ENCODE measurements at regions not wholly inside any gene's neighbourhood (a gene's known extent, or its start where the extent isn't known, plus 50 kb on each side); places are given as distances from the start of the nearest gene placed in this dataset.

GRCh38 chr5:31033295-31033694, 160.2 kb upstream of the CDH6 start:
- H3K4me1 Mint-ChIP-seq = no peaks in the 10 kb centered on the region
- H3K4me3 Mint-ChIP-seq = no peak overlapping the region
- Histone ChIP-seq H4K20me1 (replicated peaks; ENCODE audit: insufficient read depth) (no peaks in the 10 kb centered on the region), H3K79me2 (replicated peaks; ENCODE audit: insufficient read depth) (no peaks in the 10 kb centered on the region), H3K9me2 (ENCODE audit: insufficient read depth) (peaks cover 4% of the 10 kb centered on the region; the same call in 1 of the 2 replicates), H3K4me1 (ENCODE audit: insufficient read depth) (no peaks in the 10 kb centered on the region), H3K27ac (ENCODE audit: low read depth) (no peak overlapping the region), H2AFZ (no peak overlapping the region), H3K36me3 (ENCODE audit: insufficient read depth) (no peaks in the 10 kb centered on the region), H3F3A (replicated peaks; ENCODE audit: low read depth) (no peaks in the 10 kb centered on the region), H3K27me3 (ENCODE audit: insufficient read depth) (no peaks in the 10 kb centered on the region), H3K4me3 (no peak overlapping the region), H3K4me2 (no peak overlapping the region)
- ATAC-seq = no peak
- no peak for TF ChIP-seq ZNF114 (CRISPR knock-in tag; IDR thresholded peaks at IDR 0.05)
- no peak for TF ChIP-seq JUNB (IDR thresholded peaks at IDR 0.05; ENCODE audit: unreplicated experiment)
- TF ChIP-seq REST (IDR thresholded peaks at IDR 0.05; ENCODE audit: unreplicated experiment) = no peak
- TF ChIP-seq STAT1 (IDR thresholded peaks at IDR 0.05; ENCODE audit: unreplicated experiment) = no peak
- TF ChIP-seq CREB1 (CRISPR knock-in tag; IDR thresholded peaks at IDR 0.05; ENCODE audit: low read depth) = no peak
- TF ChIP-seq CTCF (conservative IDR thresholded peaks at IDR 0.05; ENCODE audit: low read depth in 2 of 2) = no peak
- TF ChIP-seq POLR2AphosphoS5 (IDR thresholded peaks at IDR 0.05; ENCODE audit: low read depth) = no peak
- no peak for TF ChIP-seq ZNF331 (CRISPR knock-in tag; IDR thresholded peaks at IDR 0.05; ENCODE audit: low read depth)
- TF ChIP-seq EZH2 (IDR thresholded peaks at IDR 0.05; ENCODE audit: low read depth, unreplicated experiment) = no peak
- no peak for TF ChIP-seq EZH2phosphoT487 (IDR thresholded peaks at IDR 0.05; ENCODE audit: unreplicated experiment)
- no peak for TF ChIP-seq NANOG (IDR thresholded peaks at IDR 0.05; ENCODE audit: borderline replicate concordance)
- TF ChIP-seq ZNF462 (CRISPR knock-in tag; IDR thresholded peaks at IDR 0.05) = no peak
- no peak for TF ChIP-seq ETS1 (IDR thresholded peaks at IDR 0.05)
- no peaks in the 10 kb centered on the region for H3K27me3 Mint-ChIP-seq (ENCODE audit: insufficient read depth, low read depth, poor library complexity)
- no peak for DNase-seq (ENCODE audit: low spot score)
- 0 out of 3 replicates have a peak, but pooled peaks cover under 1% of the 10 kb centered on the region for H3K36me3 Mint-ChIP-seq (ENCODE audit: low read depth)
- no peaks in the 10 kb centered on the region; the same call in 2 of the 3 replicates for H3K9me3 Mint-ChIP-seq
- H3K27ac Mint-ChIP-seq = no peak overlapping the region

Measured in GM23338 (cell line).